Activated CD8-positive, alpha-beta T cell treated with anti-CD3 and anti-CD28 coated beads for 36 hours (primary cell): ENCODE measurements at regions not wholly inside any gene's neighbourhood (a gene's known extent, or its start where the extent isn't known, plus 50 kb on each side); places are given as distances from the start of the nearest gene placed in this dataset.

Experiments
- ATAC-seq: fragments of 200-7000 bp; cut with Tn5 transposase; one replicate; pipeline ENCODE4 v1.10.0; 2021; ENCODE audit warnings: mild to moderate bottlenecking, moderate library complexity
- CTCF ChIA-PET: fragments of 350-600 bp; sonication (Branson Sonifier 250); formaldehyde crosslinking; loops from one replicate; lab custom pipeline; 2021; ENCODE audit warnings: antibody characterized with exemption; lab: Charles Lee
- POLR2A ChIA-PET: fragments of 350-600 bp; sonication (Branson Sonifier 250); formaldehyde crosslinking; loops from one replicate; lab custom pipeline; 2021; ENCODE audit warnings: antibody characterized with exemption; lab: Charles Lee
- DNase-seq: peaks from one replicate; pipeline ENCODE4 v3.0.0-alpha.2; 2020
- H3K27ac Mint-ChIP-seq: one replicate; pipeline ENCODE4 v1.8.0; 2021; ENCODE audit warnings: mild to moderate bottlenecking, mixed read lengths
- H3K27me3 Mint-ChIP-seq: one replicate; pipeline ENCODE4 v1.8.0; 2021; ENCODE audit warnings: mixed read lengths
- H3K36me3 Mint-ChIP-seq: one replicate; pipeline ENCODE4 v1.8.0; 2021; ENCODE audit warnings: low read depth, mixed read lengths
- H3K4me1 Mint-ChIP-seq: one replicate; pipeline ENCODE4 v1.8.0; 2021; ENCODE audit warnings: low read depth, mixed read lengths
- H3K4me3 Mint-ChIP-seq: one replicate; pipeline ENCODE4 v1.8.0; 2021; ENCODE audit warnings: mild to moderate bottlenecking, moderate library complexity, mixed read lengths
- H3K9me3 Mint-ChIP-seq: one replicate; pipeline ENCODE4 v1.8.0; 2021; ENCODE audit warnings: mixed read lengths
- intact Hi-C: fragments of 100-400 bp; cut with micrococcal nuclease; formaldehyde crosslinking; loops from one replicate; pipeline ENCODE4 v1.10.0; 2022
- TF ChIP-seq, protein P1 (sequence below): fragments of 200-600 bp; IDR thresholded peaks from one replicate; pipeline ENCODE4 v1.8.0; 2022; ENCODE audit warnings: antibody characterized with exemption, mild to moderate bottlenecking

GRCh38 chr2:128454980-128455720, 136.5 kb upstream of the HS6ST1 start:
- TF ChIP-seq, protein P1, sequence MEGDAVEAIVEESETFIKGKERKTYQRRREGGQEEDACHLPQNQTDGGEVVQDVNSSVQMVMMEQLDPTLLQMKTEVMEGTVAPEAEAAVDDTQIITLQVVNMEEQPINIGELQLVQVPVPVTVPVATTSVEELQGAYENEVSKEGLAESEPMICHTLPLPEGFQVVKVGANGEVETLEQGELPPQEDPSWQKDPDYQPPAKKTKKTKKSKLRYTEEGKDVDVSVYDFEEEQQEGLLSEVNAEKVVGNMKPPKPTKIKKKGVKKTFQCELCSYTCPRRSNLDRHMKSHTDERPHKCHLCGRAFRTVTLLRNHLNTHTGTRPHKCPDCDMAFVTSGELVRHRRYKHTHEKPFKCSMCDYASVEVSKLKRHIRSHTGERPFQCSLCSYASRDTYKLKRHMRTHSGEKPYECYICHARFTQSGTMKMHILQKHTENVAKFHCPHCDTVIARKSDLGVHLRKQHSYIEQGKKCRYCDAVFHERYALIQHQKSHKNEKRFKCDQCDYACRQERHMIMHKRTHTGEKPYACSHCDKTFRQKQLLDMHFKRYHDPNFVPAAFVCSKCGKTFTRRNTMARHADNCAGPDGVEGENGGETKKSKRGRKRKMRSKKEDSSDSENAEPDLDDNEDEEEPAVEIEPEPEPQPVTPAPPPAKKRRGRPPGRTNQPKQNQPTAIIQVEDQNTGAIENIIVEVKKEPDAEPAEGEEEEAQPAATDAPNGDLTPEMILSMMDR, result no peak
- Mint-ChIP-seq H3K4me1 (no peaks in the 10 kb centered on the region), H3K27ac (no peak overlapping the region), H3K27me3 (peaks cover 13% of the 10 kb centered on the region), H3K9me3 (no peaks in the 10 kb centered on the region), H3K4me3 (no peak overlapping the region), H3K36me3 (peaks cover 1% of the 10 kb centered on the region)
- DNase-seq (no peak), ATAC-seq (no peak)
- POLR2A ChIA-PET, result no interaction called here
- intact Hi-C loops, result no loop called here
- CTCF ChIA-PET, result no interaction called here

DNA sequence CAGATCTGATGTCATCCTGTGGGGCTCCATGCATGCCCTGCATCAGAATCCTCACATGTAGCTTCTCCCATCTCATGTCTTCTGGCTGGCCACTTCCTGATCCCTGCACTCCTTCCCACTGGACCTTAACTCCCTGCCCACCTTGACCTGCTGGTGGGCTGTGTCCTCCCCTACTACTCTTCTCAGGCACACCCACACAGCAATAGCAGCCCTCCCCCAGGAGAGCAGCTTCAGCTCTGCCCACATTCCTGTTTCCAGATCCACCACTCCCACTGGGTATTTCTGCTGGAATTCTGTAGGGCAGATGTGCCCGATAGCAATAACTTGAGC, 137.0 kb upstream of the HS6ST1 start:
- H3K36me3 Mint-ChIP-seq, result peaks cover 1% of the 10 kb centered on the region
- DNase-seq (no peak), ATAC-seq (no peak)
- TF ChIP-seq, protein P1, result no peak
- ChIA-PET POLR2A (no interaction called here), CTCF (no interaction called here)
- H3K9me3 Mint-ChIP-seq, result no peaks in the 10 kb centered on the region
- intact Hi-C loops, result no loop called here
- no peak overlapping the region for H3K4me3 Mint-ChIP-seq
- peaks cover 13% of the 10 kb centered on the region for H3K27me3 Mint-ChIP-seq
- H3K27ac Mint-ChIP-seq, result no peak overlapping the region
- no peaks in the 10 kb centered on the region for H3K4me1 Mint-ChIP-seq

GRCh38 chr2:128456281-128456680, 137.6 kb upstream of the HS6ST1 start:
- Mint-ChIP-seq H3K36me3 (peaks cover 1% of the 10 kb centered on the region), H3K9me3 (no peaks in the 10 kb centered on the region), H3K4me3 (no peak overlapping the region), H3K4me1 (no peaks in the 10 kb centered on the region), H3K27ac (no peak overlapping the region), H3K27me3 (peaks cover 13% of the 10 kb centered on the region)
- ATAC-seq (no peak), DNase-seq (no peak)
- TF ChIP-seq, protein P1, result no peak
- ChIA-PET CTCF (no interaction called here), POLR2A (no interaction called here)
- intact Hi-C loops, result no loop called here

GRCh38 chr2:128457006-128457604, 138.4 kb upstream of the HS6ST1 start:
- intact Hi-C loops, result no loop called here
- ATAC-seq, result no peak
- TF ChIP-seq, protein P1, result no peak
- no peak overlapping the region for H3K27ac Mint-ChIP-seq
- peaks cover 11% of the 10 kb centered on the region for H3K27me3 Mint-ChIP-seq
- no peak overlapping the region for H3K4me3 Mint-ChIP-seq
- no peaks in the 10 kb centered on the region for H3K9me3 Mint-ChIP-seq
- no peak for DNase-seq
- peaks cover 1% of the 10 kb centered on the region for H3K36me3 Mint-ChIP-seq
- ChIA-PET CTCF (no interaction called here), POLR2A (no interaction called here)
- H3K4me1 Mint-ChIP-seq, result no peaks in the 10 kb centered on the region

GRCh38 chr2:128457716-128458115, 139.0 kb upstream of the HS6ST1 start:
- ChIA-PET CTCF (no interaction called here), POLR2A (no interaction called here)
- ATAC-seq, result no peak

More at GRCh38 chr2:128457716-128458115, 139.0 kb upstream of the HS6ST1 start:
- H3K27me3 Mint-ChIP-seq, result peaks cover 11% of the 10 kb centered on the region
- H3K4me3 Mint-ChIP-seq, result no peak overlapping the region
- H3K4me1 Mint-ChIP-seq, result no peaks in the 10 kb centered on the region
- DNase-seq, result no peak
- TF ChIP-seq, protein P1, result no peak
- peaks cover 1% of the 10 kb centered on the region for H3K36me3 Mint-ChIP-seq
- H3K27ac Mint-ChIP-seq, result no peak overlapping the region
- intact Hi-C loops, result no loop called here
- H3K9me3 Mint-ChIP-seq, result no peaks in the 10 kb centered on the region
